ENCODE measurements at regions not wholly inside any gene's neighbourhood (a gene's known extent, or its start where the extent isn't known, plus 50 kb on each side); places are given as distances from the start of the nearest gene placed in this dataset.

- WGBS (ENCODE audit: insufficient coverage, insufficient replicate concordance, low lambda C conversion rate, missing lambda C conversion rate), result 29% methylated on average over 3 of the region's 3 CpGs
- no peak for FAIRE-seq
- SMC1A ChIA-PET (ENCODE audit: uncharacterized antibody, unreplicated experiment), result interaction anchor here (1.4 to 3.5 kb wide), 5 partner anchors 8 to 31 kb away, joined by 5 to 12 read pairs (median 7); no protein-coding TSS in a partner anchor
Observed at GRCh38 chr5:133838286-133838685, 130.1 kb downstream of the C5orf15 start.

GRCh38 chr5:133831491-133832224 lies 136.8 kb downstream of the C5orf15 start:
- BruUV-seq (replicated peaks), result no TSS peak
- Histone ChIP-seq H3K9ac (ENCODE audit: control insufficient read depth, insufficient read depth, low read length) (no peak overlapping the region), H3K27me3 (replicated peaks in 1 of 2; ENCODE audit: control insufficient read depth in 2 of 2, insufficient read depth in 2 of 2, low read length in 1 of 2) (no peaks in the 10 kb centered on the region), H3K4me3 (no peak overlapping the region; the same call in 1 of the 2 replicates), H3K79me2 (ENCODE audit: control insufficient read depth, insufficient read depth, low read length) (no peaks in the 10 kb centered on the region), H3K27ac (ENCODE audit: control insufficient read depth, insufficient read depth) (no peak overlapping the region), H3K4me2 (ENCODE audit: control insufficient read depth, insufficient read depth) (no peak overlapping the region), H3K4me1 (ENCODE audit: control insufficient read depth, insufficient read depth, low read length) (peaks cover 6% of the 10 kb centered on the region; the same call in 1 of the 2 replicates), H2AFZ (ENCODE audit: control insufficient read depth, low read depth, low read length) (no peak overlapping the region), H3K9me3 (replicated peaks; ENCODE audit: control insufficient read depth, insufficient read depth, low read length) (no peaks in the 10 kb centered on the region; the same call in 2 of the 3 replicates), H4K20me1 (ENCODE audit: control insufficient read depth, insufficient read depth) (no peaks in the 10 kb centered on the region), H3K36me3 (ENCODE audit: control insufficient read depth in 2 of 2, insufficient read depth in 2 of 2, low read length in 1 of 2) (no peaks in the 10 kb centered on the region)
- intact Hi-C loops (cut with micrococcal nuclease; ENCODE audit: unreplicated experiment) (no loop called here), in situ Hi-C loops (cut with MboI) (no loop called here)
- DNase-seq (ENCODE audit: low read depth, low spot score) (no peak), ATAC-seq (peak; percentile 43), FAIRE-seq (no peak)
- ChIA-PET POLR2A (interaction anchor here (0.8 to 1.2 kb wide), 5 partner anchors 9 to 28 kb away, joined by 3 read pairs; no protein-coding TSS in a partner anchor), SMC1A (ENCODE audit: uncharacterized antibody, unreplicated experiment) (interaction anchor here (0.9 to 4.9 kb wide), 12 partner anchors 8 to 86 kb away, joined by 3 to 27 read pairs (median 6); no protein-coding TSS in a partner anchor), RAD21 (ENCODE audit: unreplicated experiment) (interaction anchor here (1.3 to 1.7 kb wide), 4 partner anchors 9 to 97 kb away, joined by 3 to 9 read pairs (median 5); no protein-coding TSS in a partner anchor), CTCF (interaction anchor here (0.8 to 2.5 kb wide), 9 partner anchors 8 to 38 kb away, joined by 3 to 12 read pairs (median 3); no protein-coding TSS in a partner anchor)
- TF ChIP-seq IKZF2 (IDR thresholded peaks at IDR 0.05) (0 out of 4 replicates have a peak, but pooled peaks of 1 of the 2 experiments have one; percentile 25), EP300 (IDR thresholded peaks at IDR 0.05; ENCODE audit: borderline replicate concordance in 1 of 2, control insufficient read depth in 1 of 2, low read depth in 2 of 2, low read length in 2 of 2) (no peak)
- WGBS (ENCODE audit: insufficient coverage, insufficient replicate concordance, low lambda C conversion rate, missing lambda C conversion rate), result 52% methylated on average over 12 of the region's 12 CpGs

More at GRCh38 chr5:133838286-133838685, 130.1 kb downstream of the C5orf15 start:
- no peaks in the 10 kb centered on the region; the same call in 2 of the 3 replicates for H3K9me3 ChIP-seq (replicated peaks; ENCODE audit: control insufficient read depth, insufficient read depth, low read length)
- no peaks in the 10 kb centered on the region for H3K36me3 ChIP-seq (ENCODE audit: control insufficient read depth in 2 of 2, insufficient read depth in 2 of 2, low read length in 1 of 2)
- H2AFZ ChIP-seq (ENCODE audit: control insufficient read depth, low read depth, low read length), result no peak overlapping the region
- in situ Hi-C loops (cut with MboI) (no loop called here), intact Hi-C loops (cut with micrococcal nuclease; ENCODE audit: unreplicated experiment) (no loop called here)
- DNase-seq (ENCODE audit: low read depth, low spot score) (no peak), ATAC-seq (no peak)
- ChIA-PET POLR2A (interaction anchor here (1.7 kb wide), 1 partner anchor 14 kb away, joined by 4 read pairs; no protein-coding TSS in a partner anchor), RAD21 (ENCODE audit: unreplicated experiment) (interaction anchor here (2.0 kb wide), 1 partner anchor 13 kb away, joined by 6 read pairs; no protein-coding TSS in a partner anchor), CTCF (interaction anchor here (1.0 to 1.9 kb wide), 2 partner anchors 31 to 53 kb away, joined by 3 to 10 read pairs; no protein-coding TSS in a partner anchor)
- H3K9ac ChIP-seq (ENCODE audit: control insufficient read depth, insufficient read depth, low read length), result no peak overlapping the region
- no peak overlapping the region for H3K4me2 ChIP-seq (ENCODE audit: control insufficient read depth, insufficient read depth)
- no peaks in the 10 kb centered on the region for H3K4me1 ChIP-seq (ENCODE audit: control insufficient read depth, insufficient read depth, low read length)
- no TSS peak for BruUV-seq (replicated peaks)
- TF ChIP-seq SMC3 (IDR thresholded peaks at IDR 0.05; ENCODE audit: borderline replicate concordance, low read length), result no peak
- TF ChIP-seq BACH1 (IDR thresholded peaks at IDR 0.05; ENCODE audit: borderline replicate concordance), result no peak
- no peak for TF ChIP-seq CBX3 (IDR thresholded peaks at IDR 0.05; ENCODE audit: borderline replicate concordance, low read depth)
- H3K4me3 ChIP-seq, result no peak overlapping the region
- no peaks in the 10 kb centered on the region for H3K27me3 ChIP-seq (replicated peaks in 1 of 2; ENCODE audit: control insufficient read depth in 2 of 2, insufficient read depth in 2 of 2, low read length in 1 of 2)
- H3K27ac ChIP-seq (ENCODE audit: control insufficient read depth, insufficient read depth), result no peak overlapping the region
- no peaks in the 10 kb centered on the region for H4K20me1 ChIP-seq (ENCODE audit: control insufficient read depth, insufficient read depth)
- no peaks in the 10 kb centered on the region for H3K79me2 ChIP-seq (ENCODE audit: control insufficient read depth, insufficient read depth, low read length)
